GM20000 (cell line): ENCODE measurements at regions not wholly inside any gene's neighbourhood (a gene's known extent, or its start where the extent isn't known, plus 50 kb on each side); places are given as distances from the start of the nearest gene placed in this dataset.

Source experiments
- DNase-seq: peaks from one replicate; pipeline ENCODE4 v3.0.0; 2012; ENCODE audit warnings: low spot score
- TF ChIP-seq, protein P1 (sequence below): IDR thresholded peaks from 2 replicates; pipeline ENCODE4 v1.5.1; 2012; ENCODE audit warnings: mild to moderate bottlenecking, control low read depth; ENCODE audit errors: extremely low read depth, missing control alignments

DNA sequence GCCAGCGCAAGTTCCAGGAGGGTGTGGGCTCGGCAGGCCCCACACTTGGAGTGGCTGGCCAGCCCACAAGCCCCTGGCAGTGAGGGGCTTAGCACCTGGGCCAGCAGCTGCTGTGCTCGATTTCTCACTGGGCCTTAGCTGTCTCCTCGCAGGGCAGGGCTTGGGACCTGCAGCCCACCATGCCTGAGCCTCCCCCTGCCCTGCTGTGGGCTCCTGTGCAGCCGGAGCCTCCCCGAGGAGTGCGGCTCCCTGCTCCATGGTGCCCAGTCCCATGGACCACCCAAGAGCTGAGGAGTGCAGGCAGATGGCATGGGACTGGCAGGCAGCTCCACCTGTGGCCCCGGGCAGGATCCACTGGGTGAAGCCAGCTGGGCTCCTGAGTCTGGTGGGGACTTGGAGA is 139.2 kb upstream of the CXCL13 start:
- no peak for DNase-seq
- TF ChIP-seq, protein P1, sequence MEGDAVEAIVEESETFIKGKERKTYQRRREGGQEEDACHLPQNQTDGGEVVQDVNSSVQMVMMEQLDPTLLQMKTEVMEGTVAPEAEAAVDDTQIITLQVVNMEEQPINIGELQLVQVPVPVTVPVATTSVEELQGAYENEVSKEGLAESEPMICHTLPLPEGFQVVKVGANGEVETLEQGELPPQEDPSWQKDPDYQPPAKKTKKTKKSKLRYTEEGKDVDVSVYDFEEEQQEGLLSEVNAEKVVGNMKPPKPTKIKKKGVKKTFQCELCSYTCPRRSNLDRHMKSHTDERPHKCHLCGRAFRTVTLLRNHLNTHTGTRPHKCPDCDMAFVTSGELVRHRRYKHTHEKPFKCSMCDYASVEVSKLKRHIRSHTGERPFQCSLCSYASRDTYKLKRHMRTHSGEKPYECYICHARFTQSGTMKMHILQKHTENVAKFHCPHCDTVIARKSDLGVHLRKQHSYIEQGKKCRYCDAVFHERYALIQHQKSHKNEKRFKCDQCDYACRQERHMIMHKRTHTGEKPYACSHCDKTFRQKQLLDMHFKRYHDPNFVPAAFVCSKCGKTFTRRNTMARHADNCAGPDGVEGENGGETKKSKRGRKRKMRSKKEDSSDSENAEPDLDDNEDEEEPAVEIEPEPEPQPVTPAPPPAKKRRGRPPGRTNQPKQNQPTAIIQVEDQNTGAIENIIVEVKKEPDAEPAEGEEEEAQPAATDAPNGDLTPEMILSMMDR = no peak

DNA sequence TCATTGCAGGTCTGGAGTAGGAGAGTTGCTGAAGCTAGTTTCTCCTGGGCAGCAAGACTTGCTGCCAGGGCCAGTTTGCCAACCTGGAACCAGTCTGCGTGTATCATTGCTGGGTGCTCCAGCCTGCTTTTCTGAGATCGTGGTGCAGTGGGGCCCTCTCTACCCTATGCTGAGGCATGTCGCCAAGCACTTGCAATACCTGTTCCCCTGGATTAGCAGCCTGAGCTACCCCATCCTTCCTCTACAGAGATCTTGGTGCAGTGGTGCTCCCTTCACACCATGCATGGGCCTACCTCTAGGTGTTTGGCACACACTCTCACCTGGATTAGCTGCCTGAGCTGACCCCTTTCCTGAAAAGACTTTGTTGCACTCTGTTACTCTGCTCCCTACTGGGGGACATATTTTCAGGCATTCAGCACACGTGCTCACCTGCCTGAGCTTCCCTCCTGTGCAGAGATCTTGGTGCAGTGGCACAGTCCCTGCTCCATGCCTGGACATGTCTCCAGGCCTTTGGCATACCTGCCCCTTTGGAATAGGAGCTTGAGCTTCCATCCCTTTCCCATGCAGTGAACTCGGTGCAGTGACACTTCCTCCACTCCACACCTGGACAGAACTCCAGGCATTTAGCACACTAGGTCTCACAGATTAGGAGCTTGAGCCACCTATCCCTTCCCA is 133.7 kb upstream of the CXCL13 start:
- DNase-seq = no peak
- TF ChIP-seq, protein P1 = no peak

DNA sequence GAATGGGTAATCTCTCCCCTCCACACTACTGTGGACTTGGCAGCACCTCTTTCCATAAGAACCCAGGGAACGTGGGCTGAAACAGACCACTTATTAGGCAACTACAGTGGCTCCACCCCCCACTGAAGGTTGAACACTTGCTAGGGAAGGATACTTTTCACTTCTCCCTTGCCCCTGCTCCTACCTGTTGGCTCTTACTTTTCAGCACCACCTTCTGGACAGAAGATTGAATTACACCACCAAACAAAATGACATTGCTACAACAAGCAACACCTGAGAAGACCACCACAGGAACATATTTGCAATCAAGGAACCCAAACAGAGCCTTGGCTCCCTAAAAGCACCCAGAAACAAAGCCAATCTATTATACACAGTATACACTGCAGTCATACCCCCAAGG is 132.1 kb upstream of the CXCL13 start:
- peak; percentile 45 for DNase-seq
- TF ChIP-seq, protein P1 = peak; percentile 53

DNA sequence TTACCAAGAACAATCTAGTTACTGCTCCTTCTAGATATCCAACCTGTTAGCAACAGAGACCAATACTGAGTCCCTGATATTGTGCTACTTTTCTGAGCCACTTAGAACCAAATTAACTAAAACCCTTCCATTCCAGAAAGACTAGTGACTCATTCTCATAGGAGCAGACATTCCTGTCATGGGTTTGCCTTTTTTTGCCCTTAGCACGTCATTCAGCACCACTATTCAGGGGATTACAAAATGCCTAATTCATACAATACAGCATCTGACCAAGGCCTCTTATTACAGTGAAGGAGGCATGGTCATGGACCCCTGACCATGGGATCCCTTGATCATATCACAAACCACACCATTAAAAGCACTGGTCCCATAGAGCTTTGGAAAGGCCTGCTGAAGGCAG is 123.8 kb upstream of the CXCL13 start:
- TF ChIP-seq, protein P1 = no peak
- DNase-seq = no peak

DNA sequence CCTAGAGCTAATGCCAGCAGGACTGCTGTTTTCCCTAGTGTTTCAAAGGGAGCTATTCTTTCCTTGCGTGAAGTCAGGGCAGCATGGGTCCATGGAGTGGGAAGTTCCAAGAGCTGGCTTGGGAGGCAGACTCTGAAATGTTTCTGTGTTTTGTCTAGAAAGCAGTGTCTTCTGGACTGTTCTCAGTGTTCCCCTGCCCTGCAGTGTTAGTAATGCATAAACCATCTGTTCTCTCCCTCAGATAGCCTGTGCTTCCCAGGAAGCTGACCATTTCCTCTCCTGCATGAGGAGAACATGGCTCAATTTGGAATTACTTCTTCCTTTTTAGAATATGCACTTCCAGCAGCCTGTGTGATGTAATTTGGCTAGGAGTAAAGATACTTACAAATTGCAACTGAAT is 116.7 kb upstream of the CXCL13 start:
- TF ChIP-seq, protein P1 = no peak
- DNase-seq = no peak

DNA sequence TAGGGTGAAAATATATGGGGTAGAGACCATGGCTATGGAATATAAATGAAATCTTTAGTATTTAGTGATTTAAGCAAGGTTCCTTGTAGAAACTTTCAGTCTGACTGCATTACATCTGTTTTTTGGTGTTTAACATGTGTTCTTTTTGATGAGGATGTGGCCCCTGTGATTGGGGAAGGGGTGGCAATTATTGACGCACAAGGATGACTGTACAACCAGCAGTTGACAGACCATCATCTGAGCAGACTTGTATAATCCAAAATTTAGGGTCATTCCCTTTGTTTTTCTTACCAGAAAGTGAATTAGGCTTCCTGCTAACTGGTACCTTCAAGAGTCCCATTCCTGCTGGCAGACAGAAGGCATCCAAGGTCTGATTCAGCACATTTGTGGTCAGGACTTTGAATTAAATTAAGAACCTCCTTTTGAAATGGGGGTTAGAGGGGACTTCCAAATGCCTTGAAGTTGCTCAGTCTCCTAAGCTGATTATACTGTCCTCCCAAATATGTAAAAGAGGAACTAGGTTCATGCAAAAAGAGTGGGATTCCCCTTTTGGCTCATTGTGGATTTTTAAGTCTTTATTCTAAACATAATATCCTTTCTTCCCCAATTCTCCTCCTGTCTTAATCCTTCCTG is 112.4 kb upstream of the CXCL13 start:
- peak; percentile 32 for DNase-seq
- TF ChIP-seq, protein P1 = no peak

DNA sequence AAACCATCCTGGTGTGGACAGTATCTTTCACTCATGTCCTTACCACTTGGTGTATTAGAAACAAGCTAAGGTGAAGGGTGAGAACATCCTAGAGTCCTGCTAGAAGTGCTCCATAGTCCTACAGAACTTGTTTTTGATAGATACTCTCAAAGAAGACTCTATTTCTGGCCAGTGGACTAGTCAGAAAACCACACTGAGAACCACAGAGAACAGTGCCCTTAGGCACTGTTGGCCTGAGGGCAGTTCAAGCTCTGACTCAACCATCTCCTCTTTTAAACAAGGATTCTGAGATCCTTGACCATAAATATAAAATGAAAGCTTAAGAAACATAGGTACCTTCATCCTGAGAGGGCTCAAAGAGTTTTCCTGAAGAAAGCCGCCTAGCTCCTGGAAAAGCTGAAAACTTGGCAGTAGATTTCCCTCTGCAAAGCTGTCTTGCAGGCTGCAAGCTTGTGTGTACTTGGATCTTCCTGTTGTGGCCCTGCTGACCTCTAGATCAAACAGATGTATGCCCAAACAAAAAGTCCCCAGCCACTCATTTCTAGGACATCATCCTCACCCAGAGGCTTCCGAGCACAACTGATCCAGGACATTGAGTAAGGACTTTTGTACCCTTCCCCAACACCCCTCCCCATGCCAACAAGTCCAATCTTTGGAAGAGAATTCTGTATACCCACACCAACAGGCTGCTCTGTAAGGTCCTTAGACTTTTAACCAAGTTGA is 111.6 kb upstream of the CXCL13 start:
- TF ChIP-seq, protein P1 = no peak
- no peak for DNase-seq
